CD8-positive, alpha-beta memory T cell (primary cell): ENCODE measurements at regions not wholly inside any gene's neighbourhood (a gene's known extent, or its start where the extent isn't known, plus 50 kb on each side); places are given as distances from the start of the nearest gene placed in this dataset.
A peak's percentile ranks its signal among the peaks of the same experiment; 100 is the strongest.
"Not testable (repeated sequence)": the region's sequence is repeated elsewhere in the genome, so short reads cannot be mapped to it uniquely, and the experiment has no call there.

Experiments used
- CTCF ChIA-PET: fragments of 350-600 bp; sonication (Branson Sonifier 250); formaldehyde crosslinking; loops from one replicate; lab custom pipeline; 2021; ENCODE audit warnings: antibody characterized with exemption; lab: Charles Lee
- POLR2A ChIA-PET: fragments of 350-600 bp; sonication (Branson Sonifier 250); formaldehyde crosslinking; loops from one replicate; lab custom pipeline; 2021; ENCODE audit warnings: antibody characterized with exemption; lab: Charles Lee
- DNase-seq, 5 donors: peaks; one replicate each; pipeline versions ENCODE4 v3.0.0 to v3.0.0-alpha.2; 2020 to 2022; ENCODE audit warnings: mixed read lengths in 1 of 5
- H3K27ac ChIP-seq: one replicate; pipeline ENCODE4 v1.7.0; 2013; ENCODE audit warnings: low read depth, mild to moderate bottlenecking, low read length, moderate library complexity
- H3K27me3 ChIP-seq: 2 replicates; pipeline ENCODE4 v1.7.0; 2013; ENCODE audit warnings: low read length, mild to moderate bottlenecking; ENCODE audit not compliant: insufficient read depth, poor library complexity, severe bottlenecking
- H3K36me3 ChIP-seq: 2 replicates; pipeline ENCODE4 v1.7.0; 2013; ENCODE audit warnings: mild to moderate bottlenecking, low read length, moderate library complexity; ENCODE audit not compliant: insufficient read depth
- H3K4me1 ChIP-seq: 2 replicates; pipeline ENCODE4 v1.7.0; 2013; ENCODE audit warnings: mild to moderate bottlenecking, low read length, moderate library complexity; ENCODE audit not compliant: insufficient read depth
- H3K4me3 ChIP-seq: 2 replicates; pipeline ENCODE4 v1.7.0; 2013; ENCODE audit warnings: mild to moderate bottlenecking, low read length
- H3K9me3 ChIP-seq: 2 replicates; pipeline ENCODE4 v1.7.0; 2013; ENCODE audit warnings: mild to moderate bottlenecking, low read length
- H3K27ac Mint-ChIP-seq, 8 donors: one replicate each; pipeline ENCODE4 v1.8.0; 2020 to 2021; ENCODE audit warnings: mixed read lengths in 8 of 8, mild to moderate bottlenecking in 6 of 8, inconsistent platforms in 3 of 8, moderate library complexity in 3 of 8
- H3K27me3 Mint-ChIP-seq, 2 donors: one replicate each; pipeline ENCODE4 v1.8.0; 2020 to 2021; ENCODE audit warnings: mixed read lengths in 2 of 2, mild to moderate bottlenecking in 1 of 2, moderate library complexity in 1 of 2
- H3K36me3 Mint-ChIP-seq, 3 donors: one replicate each; pipeline ENCODE4 v1.8.0; 2020 to 2021; ENCODE audit warnings: mixed read lengths in 3 of 3, inconsistent platforms in 1 of 3, mild to moderate bottlenecking in 1 of 3
- H3K4me1 Mint-ChIP-seq, 3 donors: one replicate each; pipeline ENCODE4 v1.8.0; 2020 to 2021; ENCODE audit warnings: mixed read lengths in 3 of 3, inconsistent platforms in 1 of 3, mild to moderate bottlenecking in 1 of 3
- H3K4me3 Mint-ChIP-seq, 7 donors: one replicate each; pipeline ENCODE4 v1.8.0; 2020 to 2021; ENCODE audit warnings: mixed read lengths in 7 of 7, mild to moderate bottlenecking in 6 of 7, moderate library complexity in 4 of 7, inconsistent platforms in 2 of 7
- H3K9me3 Mint-ChIP-seq, 5 donors: one replicate each; pipeline ENCODE4 v1.8.0; 2020 to 2022; ENCODE audit warnings: mixed read lengths in 5 of 5, mild to moderate bottlenecking in 3 of 5, moderate library complexity in 2 of 5, inconsistent platforms in 1 of 5

DNA sequence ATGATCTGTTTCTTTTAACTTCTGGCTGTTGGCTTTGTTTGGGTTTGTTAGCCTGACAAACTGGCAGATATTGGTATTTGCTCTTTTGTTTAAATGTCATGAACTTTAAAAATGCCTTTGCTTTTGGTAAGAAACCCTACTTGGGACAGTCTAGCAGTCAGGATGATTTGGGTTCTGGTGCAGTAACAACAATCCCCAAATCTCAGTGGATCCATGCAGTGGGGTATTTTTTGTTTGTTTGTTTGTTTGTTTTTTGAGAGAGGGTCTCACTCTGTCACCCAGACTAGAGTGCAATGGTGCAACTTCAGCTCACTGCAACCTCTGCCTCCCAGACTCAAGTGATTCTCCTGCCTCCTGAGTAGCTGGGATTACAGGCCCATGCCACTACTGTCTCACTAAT, 120.9 kb downstream of the ART5 start:
- POLR2A ChIA-PET, H3K4me3 Mint-ChIP-seq, CTCF ChIA-PET, H3K4me1 Mint-ChIP-seq, DNase-seq, H3K27me3 ChIP-seq, H3K9me3 ChIP-seq, H3K27ac Mint-ChIP-seq, H3K4me1 ChIP-seq, H3K4me3 ChIP-seq, H3K36me3 ChIP-seq, H3K27ac ChIP-seq: not testable (repeated sequence)
- Mint-ChIP-seq H3K27me3 (peaks cover 5 to 18% of the 10 kb centered on the region in 2 donors), H3K9me3 (peaks cover 5 to 26% (median 8%) of the 10 kb centered on the region in 5 donors), H3K36me3 (peaks cover 0 to 14% (median 0%) of the 10 kb centered on the region in 3 donors)

DNA sequence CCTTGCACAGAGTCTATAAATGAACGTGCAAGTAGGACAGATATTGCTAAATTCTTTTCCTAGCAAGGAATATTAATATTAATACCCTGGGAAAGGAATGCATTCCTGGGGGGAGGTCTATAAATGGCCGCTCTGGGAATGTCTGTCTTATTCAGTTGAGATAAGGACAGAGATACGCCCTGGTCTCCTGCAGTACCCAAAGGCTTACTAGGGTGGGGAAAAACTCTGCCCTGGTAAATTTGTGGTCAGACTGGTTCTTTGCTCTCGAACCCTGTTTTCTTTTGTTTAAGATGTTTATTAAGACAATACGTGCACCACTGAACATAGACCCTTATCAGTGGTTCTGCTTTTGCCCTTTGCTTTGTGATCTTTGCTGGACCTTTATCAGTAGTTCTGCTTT, 122.0 kb downstream of the ART5 start:
- H3K4me1 Mint-ChIP-seq, H3K4me3 Mint-ChIP-seq, H3K4me3 ChIP-seq, CTCF ChIA-PET, H3K36me3 ChIP-seq, H3K4me1 ChIP-seq, H3K27ac ChIP-seq, POLR2A ChIA-PET, H3K27me3 ChIP-seq, H3K27ac Mint-ChIP-seq, DNase-seq, H3K9me3 ChIP-seq: not testable (repeated sequence)
- Mint-ChIP-seq H3K9me3 (peaks cover 5 to 26% (median 8%) of the 10 kb centered on the region in 5 donors), H3K36me3 (peaks cover 0 to 14% (median 0%) of the 10 kb centered on the region in 3 donors), H3K27me3 (peaks cover 5 to 18% of the 10 kb centered on the region in 2 donors)

DNA sequence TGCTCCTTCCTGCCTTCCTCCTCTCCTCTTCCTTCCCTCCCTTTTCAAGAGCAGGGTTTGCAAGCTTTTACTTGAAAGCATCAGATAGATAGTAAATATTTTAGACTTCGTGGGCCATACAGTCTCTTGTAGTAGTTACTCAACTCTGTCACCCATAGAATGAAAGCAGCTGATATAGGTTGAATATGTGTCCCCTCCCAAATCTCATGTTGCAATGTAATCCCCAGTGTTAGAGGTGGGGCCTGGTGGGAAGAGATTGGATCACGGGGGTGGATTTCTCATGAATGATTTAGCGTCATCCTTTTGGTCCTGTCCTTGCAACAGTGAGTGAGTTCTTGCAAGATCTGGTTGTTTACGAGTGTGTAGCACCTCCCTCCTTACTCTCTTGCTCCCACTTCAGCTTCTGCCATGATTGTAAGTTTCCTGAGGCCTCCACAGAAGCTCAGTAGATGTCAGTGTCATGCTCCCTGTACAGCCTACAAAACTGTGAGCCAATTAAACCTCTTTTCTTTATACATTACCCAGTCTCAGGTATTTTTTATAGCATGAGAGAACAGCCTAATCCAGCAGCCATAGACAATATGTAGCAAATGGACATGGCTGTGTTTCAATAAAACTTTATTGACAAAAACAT, 124.7 kb downstream of the ART5 start:
- Mint-ChIP-seq H3K4me3 (peak overlapping the region in 1 of 7 donors; percentile 38), H3K9me3 (peaks cover 4 to 23% (median 8%) of the 10 kb centered on the region in 5 donors), H3K36me3 (peaks cover 0 to 11% (median 0%) of the 10 kb centered on the region in 3 donors)
- H3K4me1 ChIP-seq, DNase-seq, H3K27ac Mint-ChIP-seq, H3K36me3 ChIP-seq, H3K27me3 Mint-ChIP-seq, H3K27ac ChIP-seq, H3K4me3 ChIP-seq, POLR2A ChIA-PET, H3K27me3 ChIP-seq, H3K9me3 ChIP-seq, H3K4me1 Mint-ChIP-seq, CTCF ChIA-PET: not testable (repeated sequence)

DNA sequence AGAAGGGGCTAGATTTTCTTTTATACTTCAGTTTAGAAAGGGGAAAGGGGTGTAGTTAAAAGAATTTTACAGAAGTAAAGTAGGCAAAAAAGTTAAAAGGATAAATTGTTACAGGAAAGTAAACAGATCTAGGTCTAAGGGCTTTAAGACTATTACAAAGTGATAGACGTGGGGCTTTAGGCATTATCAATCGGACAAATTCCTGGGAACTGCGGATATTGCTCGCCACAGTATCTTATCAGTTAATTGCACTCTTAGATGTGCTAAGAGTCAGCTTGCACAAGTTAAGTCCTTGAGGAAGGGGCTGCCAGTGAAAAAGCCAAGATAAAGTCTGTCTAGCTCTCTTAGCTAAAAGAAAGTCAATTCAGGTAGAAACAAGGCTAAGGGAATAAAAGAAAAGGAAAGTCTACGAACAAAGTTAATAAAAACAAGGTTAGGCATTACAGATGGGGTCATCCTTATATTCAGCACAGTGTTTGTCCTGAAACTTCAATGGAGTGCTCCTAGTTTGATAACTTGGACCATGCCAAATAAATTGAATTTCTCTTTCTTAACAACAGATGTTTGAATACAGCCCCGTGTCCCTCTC, 125.4 kb downstream of the ART5 start:
- not testable (repeated sequence) for H3K4me3 Mint-ChIP-seq

DNA sequence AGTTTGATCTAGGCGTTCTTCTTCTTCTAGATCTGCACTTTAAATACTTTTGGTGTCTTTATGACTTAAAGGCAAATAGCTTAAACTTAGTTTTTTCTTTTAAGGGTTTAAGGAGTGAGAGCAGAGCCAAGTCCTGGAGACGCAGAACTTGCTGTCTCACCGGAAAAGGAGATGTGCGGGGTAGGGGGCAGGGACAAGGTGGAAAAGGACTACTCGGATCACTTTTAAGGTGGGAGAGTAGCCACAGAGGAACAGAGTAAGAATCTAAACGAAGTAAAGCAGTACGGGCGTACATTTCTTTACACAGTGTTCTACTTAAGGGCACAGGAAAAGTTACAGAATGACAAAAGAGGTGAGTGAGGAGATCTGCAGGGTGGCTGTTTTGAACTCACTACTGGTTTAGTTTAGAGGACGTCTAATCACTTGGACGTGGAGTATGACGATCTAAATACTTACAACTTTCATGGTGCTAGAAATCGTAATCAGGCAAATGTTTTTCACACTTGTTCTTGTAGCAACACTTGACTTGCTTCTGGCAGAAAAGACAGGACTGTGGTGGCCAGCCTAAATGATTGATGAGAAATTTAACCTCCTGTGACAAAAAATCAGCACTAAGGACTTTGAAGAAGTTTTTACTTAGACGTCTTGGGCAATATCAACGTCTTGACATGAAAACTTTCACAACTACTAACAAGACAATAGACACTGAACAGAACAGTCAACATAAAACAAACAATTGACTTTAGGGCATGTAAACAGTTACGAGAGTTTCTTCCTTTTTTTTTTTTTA, 127.0 kb downstream of the ART5 start:
- H3K9me3 ChIP-seq, H3K36me3 Mint-ChIP-seq, CTCF ChIA-PET, DNase-seq, H3K9me3 Mint-ChIP-seq, POLR2A ChIA-PET, H3K36me3 ChIP-seq, H3K4me3 ChIP-seq, H3K4me1 ChIP-seq, H3K27me3 ChIP-seq, H3K27ac Mint-ChIP-seq, H3K27me3 Mint-ChIP-seq: not testable (repeated sequence)
- peak overlapping the region; percentile 16 for H3K27ac ChIP-seq
- Mint-ChIP-seq H3K4me3 (peak overlapping the region in 1 of 7 donors; percentile 10), H3K4me1 (peaks cover 15 to 19% (median 17%) of the 10 kb centered on the region in 3 donors)

More for the DNA sequence above, 125.4 kb downstream of the ART5 start:
- H3K27ac Mint-ChIP-seq, H3K36me3 ChIP-seq, H3K4me1 ChIP-seq, H3K9me3 ChIP-seq, H3K27me3 ChIP-seq, H3K4me3 ChIP-seq, H3K27me3 Mint-ChIP-seq, DNase-seq, POLR2A ChIA-PET, H3K27ac ChIP-seq, CTCF ChIA-PET: not testable (repeated sequence)
- Mint-ChIP-seq H3K9me3 (peaks cover 4 to 21% (median 8%) of the 10 kb centered on the region in 5 donors), H3K4me1 (peaks cover 13 to 14% (median 14%) of the 10 kb centered on the region in 3 donors), H3K36me3 (peaks cover 0 to 11% (median 0%) of the 10 kb centered on the region in 3 donors)

DNA sequence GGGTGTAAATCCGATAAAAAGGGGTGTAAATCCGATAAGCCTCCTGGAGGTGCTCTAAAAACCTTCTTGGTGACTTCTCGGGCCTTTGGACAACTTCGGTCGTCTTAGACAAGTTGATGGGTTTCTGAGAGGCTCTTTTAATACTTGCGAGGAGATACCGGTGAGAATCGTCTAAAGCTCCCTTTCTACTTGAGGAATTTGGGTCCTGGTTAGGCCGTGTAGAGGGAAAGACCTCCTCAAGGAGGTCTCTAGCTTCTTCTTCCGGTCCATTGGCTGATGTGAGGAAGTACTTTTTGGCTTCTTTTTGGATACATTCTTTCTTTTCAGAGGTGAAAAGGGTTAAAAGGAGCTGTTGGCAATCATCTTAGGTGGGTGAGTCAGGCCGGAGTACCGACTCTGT, 128.5 kb downstream of the ART5 start:
- H3K27ac ChIP-seq = peak overlapping the region; percentile 35
- DNase-seq, H3K4me3 Mint-ChIP-seq, CTCF ChIA-PET, H3K36me3 Mint-ChIP-seq, H3K9me3 ChIP-seq, H3K27me3 ChIP-seq, H3K27me3 Mint-ChIP-seq, H3K36me3 ChIP-seq, H3K4me1 ChIP-seq, POLR2A ChIA-PET, H3K4me3 ChIP-seq, H3K9me3 Mint-ChIP-seq: not testable (repeated sequence)
- Mint-ChIP-seq H3K27ac (peak overlapping the region in 3 of 8 donors; percentile 5 to 98 (median 91)), H3K4me1 (peaks cover 15 to 19% (median 17%) of the 10 kb centered on the region in 3 donors)

DNA sequence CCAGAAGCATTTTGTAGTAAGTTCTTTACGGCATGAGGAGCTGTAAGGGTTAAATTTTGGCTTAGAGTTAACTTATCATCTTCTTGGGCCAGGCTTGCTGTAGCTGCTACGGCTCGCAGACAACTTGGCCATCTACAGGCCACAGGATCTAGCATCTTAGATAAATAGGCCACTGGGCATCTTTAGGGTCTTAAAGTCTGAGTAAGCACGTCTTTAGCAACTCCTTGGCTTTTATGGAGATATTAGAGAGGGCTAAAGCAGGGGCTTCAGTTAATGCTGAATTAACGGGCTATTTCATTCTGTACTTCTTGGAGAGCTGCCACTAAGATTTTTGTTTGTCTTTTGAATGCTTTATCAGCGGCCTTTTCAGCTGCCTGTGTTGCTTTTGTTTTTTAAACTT, 129.0 kb downstream of the ART5 start:
- not testable (repeated sequence) for H3K9me3 Mint-ChIP-seq, DNase-seq

DNA sequence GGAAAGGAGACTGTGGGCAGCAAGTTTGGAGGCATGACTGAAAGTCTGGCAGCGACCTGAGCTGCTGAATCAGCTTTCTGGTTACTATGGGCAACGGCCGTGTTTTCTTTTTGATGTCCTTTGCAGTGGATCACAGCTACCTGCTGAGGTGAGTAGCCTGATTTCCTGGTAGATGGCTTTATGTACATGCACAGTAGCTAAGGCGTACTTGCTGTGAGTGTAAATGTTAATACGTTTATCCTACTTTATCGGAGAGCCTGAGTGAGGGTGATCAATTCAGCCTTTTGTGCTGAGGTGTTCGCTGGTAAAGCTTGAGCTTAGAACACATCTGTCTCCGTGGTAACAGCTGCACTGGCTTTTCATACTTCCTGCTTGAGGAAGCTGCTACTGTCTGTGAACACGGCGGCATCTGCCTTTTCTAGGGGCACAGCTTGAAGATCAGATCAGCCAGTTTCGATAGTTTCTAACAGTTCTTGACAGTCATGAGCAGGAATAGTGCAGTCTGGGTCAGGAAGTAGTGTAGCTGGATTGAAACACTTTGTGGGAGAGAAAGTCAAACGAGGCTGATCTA, 129.6 kb downstream of the ART5 start:
- H3K36me3 ChIP-seq, H3K27me3 Mint-ChIP-seq, H3K4me1 ChIP-seq, H3K4me3 ChIP-seq, H3K9me3 ChIP-seq, H3K36me3 Mint-ChIP-seq, H3K9me3 Mint-ChIP-seq, POLR2A ChIA-PET, H3K27me3 ChIP-seq, CTCF ChIA-PET: not testable (repeated sequence)
- H3K27ac Mint-ChIP-seq = peak overlapping the region; percentile 83 to 98 (median 90)
- H3K4me3 Mint-ChIP-seq = peak overlapping the region; percentile 19 to 79 (median 64)
- peak; percentile 14 to 70 (median 30) for DNase-seq
- peak overlapping the region; percentile 35 for H3K27ac ChIP-seq
- peaks cover 15 to 19% (median 17%) of the 10 kb centered on the region in 3 donors for H3K4me1 Mint-ChIP-seq

More for the DNA sequence above, 129.0 kb downstream of the ART5 start:
- H3K36me3 ChIP-seq, H3K27me3 ChIP-seq, H3K27me3 Mint-ChIP-seq, H3K4me3 ChIP-seq, H3K9me3 ChIP-seq, CTCF ChIA-PET, H3K36me3 Mint-ChIP-seq, H3K4me1 ChIP-seq, POLR2A ChIA-PET: not testable (repeated sequence)
- H3K27ac ChIP-seq = peak overlapping the region; percentile 35
- peaks cover 15 to 19% (median 17%) of the 10 kb centered on the region in 3 donors for H3K4me1 Mint-ChIP-seq
- peak overlapping the region; percentile 1 to 98 (median 90) for H3K27ac Mint-ChIP-seq
- H3K4me3 Mint-ChIP-seq = peak overlapping the region in 6 of 7 donors; percentile 19 to 72 (median 62)
